ENCODE measurements at regions not wholly inside any gene's neighbourhood (a gene's known extent, or its start where the extent isn't known, plus 50 kb on each side); places are given as distances from the start of the nearest gene placed in this dataset.

DNA sequence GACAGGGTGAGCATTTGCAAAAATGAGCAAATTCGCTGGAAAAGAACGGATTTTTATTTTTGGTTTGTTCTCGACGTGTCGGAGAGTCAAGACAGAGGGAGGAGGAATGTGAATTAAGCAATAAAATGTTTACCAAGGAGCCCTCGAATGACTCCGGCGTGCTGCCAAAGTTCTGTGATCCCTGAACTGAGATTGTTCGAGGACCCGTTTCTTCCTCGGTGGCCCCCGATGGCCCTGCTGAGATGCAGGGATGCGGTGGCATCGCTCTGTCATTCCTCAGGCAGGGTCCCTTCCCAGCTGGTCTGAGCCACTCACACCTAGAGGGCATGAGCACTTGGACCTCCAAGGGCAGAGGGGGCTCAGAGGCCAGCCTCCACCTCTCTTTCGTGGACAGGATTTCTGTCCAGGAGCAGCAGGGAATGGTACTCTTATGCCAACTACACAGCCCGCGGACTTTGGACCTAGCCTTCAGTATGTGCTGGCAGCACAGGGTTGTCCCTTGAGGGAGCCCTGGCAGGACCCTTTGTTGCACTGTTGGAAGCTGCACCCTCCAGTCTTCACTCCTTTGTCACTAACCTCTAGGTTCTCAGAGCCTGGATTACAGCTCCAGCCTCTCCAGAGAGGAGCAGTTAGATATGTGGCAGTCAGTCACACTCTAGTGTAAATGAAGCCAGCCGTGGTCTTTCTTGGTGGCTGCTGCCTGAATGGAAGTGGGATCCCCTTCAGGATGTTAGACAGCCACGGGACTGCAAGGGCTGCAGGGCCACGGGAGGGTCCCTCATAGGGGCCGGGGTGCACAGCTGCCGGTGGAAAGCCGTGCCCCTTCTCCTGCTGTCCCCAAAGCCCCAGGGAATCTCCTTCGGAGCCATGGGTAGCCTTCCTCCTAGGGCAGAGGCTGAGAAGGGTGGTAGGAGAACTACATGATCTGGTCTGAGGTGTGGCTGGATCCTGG, 109.4 kb upstream of the ANO1 start:
- DNase-seq (ENCODE audit: low read depth in 2 of 2, low spot score in 1 of 2) = no peak

DNA sequence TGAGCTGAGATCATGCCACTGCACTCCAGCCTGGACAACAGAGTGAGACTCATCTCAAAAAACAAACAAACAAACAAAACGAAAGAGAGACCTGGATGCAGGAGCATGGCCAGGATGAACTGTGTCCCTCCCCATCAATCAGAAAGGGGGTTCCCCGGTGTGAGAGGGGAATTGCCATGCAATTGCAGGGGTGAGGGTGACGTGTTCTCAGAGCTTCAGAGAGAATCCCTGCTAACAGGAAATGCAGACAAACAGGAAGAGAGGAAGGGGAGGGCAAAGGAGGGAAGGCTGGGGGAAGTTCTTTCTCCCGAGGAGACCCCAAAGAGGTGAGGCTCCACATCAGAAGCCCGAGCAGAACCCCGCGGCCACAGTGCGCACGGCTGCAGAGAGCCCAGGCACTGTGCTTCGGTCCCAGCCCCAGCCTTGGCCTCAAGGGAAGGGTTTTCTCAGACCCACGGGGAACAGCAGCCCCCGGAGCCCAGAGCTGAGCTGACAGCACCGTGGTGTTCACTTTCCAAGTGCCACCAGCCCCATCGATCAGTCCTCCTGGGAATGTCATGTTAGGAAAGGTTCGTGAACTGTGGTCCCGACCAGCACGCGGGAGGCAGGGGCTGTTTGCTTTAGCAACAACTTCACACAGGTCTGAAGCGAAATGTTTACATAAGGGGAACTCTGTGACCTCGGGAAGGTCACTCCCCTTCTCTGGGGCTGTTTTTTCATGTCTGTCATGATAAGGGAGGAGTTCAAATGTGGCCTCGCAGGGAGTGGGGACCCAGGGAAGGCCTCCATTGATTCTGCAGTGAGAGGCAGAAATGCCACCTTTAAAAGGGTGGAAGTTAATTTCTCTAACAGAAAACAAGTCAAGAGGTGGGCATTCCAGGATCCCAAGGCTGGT, 108.0 kb upstream of the ANO1 start:
- DNase-seq (ENCODE audit: low read depth in 2 of 2, low spot score in 1 of 2) = no peak

DNA sequence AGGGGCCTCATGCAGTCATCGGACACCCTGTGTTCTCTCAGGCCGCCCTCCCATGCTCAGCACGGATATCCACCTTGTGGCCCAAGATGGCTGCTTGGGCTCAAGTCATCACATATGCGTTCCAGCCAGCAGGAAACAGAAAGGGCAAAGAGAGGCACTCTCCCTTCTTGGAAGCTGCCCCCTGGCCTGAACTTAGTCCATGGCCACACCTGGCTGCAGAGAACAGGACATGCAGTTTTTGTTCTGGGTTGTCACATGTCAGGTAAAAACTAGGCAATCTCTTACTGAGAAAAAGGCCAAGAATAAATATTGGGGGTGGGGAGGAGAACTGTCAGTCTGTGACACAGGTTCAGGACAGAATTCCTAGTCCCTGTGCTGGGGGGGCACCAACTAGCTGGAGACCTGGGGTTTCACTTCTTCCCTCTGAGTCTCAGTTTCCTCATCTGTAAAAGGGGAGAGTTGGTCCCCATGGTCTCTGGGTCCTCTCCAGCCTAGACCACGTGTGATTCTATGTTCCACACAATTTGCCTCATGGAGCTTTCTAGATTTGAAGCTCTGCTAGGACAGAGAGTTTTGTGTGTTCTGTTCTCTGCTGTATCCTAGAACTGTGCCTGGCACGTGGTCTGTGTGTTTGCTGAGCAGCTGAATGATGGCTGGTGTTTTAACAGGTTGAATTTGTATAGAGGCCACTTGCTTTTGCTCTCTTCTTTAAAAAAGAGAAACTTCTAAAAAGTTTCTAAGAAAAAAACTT, 107.2 kb upstream of the ANO1 start:
- no peak for DNase-seq (ENCODE audit: low read depth in 2 of 2, low spot score in 1 of 2)

GRCh38 chr11:69971741-69972140, 106.4 kb upstream of the ANO1 start:
- DNase-seq (ENCODE audit: low read depth in 2 of 2, low spot score in 1 of 2) = no peak

DNA sequence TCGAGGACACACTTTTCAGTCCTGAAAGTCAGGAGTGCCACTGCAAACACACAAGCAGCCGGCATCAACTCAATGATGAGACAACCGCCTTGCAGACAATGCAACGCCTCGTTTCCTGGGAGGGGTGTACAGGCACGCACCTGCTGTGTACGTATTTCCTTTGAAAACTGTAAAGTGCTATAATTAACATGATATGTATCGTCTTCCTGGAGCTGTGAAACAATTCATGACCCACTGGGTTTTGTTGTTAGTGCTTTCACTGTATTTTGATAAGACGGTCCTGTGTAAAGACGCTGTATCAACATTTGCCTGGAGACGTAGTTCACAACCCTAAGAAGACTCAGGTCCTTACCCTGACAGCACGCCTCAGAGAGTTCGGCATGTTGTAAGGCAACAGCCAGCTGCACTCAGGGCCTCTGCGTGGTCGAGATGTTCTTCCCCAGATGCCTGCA, 105.7 kb upstream of the ANO1 start:
- DNase-seq (ENCODE audit: low read depth in 2 of 2, low spot score in 1 of 2) = no peak

- DNase-seq (ENCODE audit: low read depth in 2 of 2, low spot score in 1 of 2) = no peak
These were observed 103.6 kb upstream of the ANO1 start for GRCh38 chr11:69974528-69974927.

- DNase-seq (ENCODE audit: low read depth in 2 of 2, low spot score in 1 of 2) = no peak
These were observed 102.3 kb upstream of the ANO1 start for GRCh38 chr11:69975822-69976221.

GRCh38 chr11:69976794-69977193, 101.3 kb upstream of the ANO1 start:
- no peak for DNase-seq (ENCODE audit: low read depth in 2 of 2, low spot score in 1 of 2)

DNA sequence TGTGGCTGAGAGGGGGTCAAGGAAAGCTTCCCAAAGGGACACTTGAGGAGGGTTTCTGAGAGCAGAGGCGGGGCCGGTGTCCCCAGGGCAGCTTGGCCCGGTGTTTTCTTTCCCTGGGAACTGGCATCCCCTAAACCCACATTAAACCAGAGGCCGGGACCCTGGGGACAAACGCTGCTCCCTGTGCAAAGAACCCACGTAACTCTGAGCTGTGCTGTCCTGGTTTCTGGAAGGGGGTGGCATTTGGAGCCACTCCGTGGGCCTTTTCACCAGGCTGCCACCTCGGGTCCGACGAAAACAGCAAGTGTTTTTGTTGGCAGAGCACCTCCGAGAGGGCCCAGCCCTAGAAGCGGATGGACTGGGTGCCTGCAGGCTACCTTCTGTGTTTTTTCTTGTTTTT, 100.2 kb upstream of the ANO1 start:
- DNase-seq (ENCODE audit: low read depth in 2 of 2, low spot score in 1 of 2) = no peak

GRCh38 chr11:69978841-69979614, 99.1 kb upstream of the ANO1 start:
- no peak for DNase-seq (ENCODE audit: low read depth in 2 of 2, low spot score in 1 of 2)

DNA sequence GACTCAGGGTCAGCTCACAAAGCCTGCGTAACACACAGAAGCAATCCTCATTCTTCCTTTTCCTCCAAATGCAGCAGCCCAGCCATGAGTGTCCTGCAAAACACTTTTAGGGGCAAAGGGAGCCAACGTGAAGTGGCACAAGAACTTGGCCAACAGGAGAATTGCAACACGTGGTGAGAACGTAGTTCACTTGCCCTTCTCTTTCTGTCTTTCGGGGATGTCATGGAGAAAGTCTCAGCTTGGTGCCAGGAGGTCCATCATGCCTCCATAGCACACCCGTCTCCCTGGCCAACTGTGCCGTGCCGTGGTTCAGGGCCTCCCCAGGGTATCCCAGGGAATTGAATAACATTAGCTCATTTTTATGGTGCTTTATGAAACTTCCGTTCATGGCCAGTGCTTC, 98.5 kb upstream of the ANO1 start:
- DNase-seq (ENCODE audit: low read depth in 2 of 2, low spot score in 1 of 2) = no peak

GRCh38 chr11:69981119-69981784, 96.9 kb upstream of the ANO1 start:
- no peak for DNase-seq (ENCODE audit: low read depth in 2 of 2, low spot score in 1 of 2)

DNA sequence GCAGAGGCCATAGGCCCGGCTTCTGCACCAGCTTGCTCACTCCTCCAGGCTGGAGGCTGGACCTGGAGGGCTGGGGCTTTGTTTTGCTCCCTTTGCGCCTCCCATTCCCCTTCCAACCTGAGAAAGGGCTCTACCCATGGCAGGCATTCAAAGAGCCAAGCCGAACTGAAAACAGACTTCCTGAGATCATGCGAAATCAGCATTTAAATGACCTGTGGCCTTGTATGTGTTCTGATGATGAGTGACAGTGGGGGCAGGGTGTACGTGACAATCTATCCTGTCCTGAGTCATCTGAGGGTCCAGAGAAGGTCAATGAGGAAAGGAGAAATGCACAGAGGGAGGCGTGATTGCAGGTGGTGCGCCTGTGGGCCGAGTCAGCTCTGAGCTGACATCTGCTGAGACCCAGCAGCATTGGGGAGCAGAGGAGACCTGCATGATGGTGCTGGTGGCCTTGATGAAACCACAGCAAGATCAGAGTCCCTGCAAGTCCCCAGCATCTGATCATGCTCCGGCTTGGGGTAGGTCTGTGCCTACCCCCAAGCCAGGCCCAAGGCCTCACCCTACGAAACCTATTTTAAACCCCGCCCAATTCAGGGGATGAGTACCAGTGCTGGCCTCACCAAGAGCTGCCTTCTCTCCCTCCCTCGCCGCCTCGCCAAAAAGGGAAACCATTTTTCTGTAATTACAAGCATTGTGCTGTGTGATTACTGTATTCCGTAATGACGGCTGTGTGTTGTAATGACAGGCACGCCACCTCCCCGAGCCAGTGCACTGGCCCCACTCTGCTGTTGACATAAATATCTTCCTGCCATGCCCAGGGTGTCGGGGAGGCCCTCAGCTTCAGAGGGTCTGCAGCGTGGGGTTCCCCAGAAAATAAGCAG, 95.2 kb upstream of the ANO1 start:
- no peak for DNase-seq (ENCODE audit: low read depth in 2 of 2, low spot score in 1 of 2)

GRCh38 chr11:69983571-69983877, 94.6 kb upstream of the ANO1 start:
- no peak for DNase-seq (ENCODE audit: low read depth in 2 of 2, low spot score in 1 of 2)

DNA sequence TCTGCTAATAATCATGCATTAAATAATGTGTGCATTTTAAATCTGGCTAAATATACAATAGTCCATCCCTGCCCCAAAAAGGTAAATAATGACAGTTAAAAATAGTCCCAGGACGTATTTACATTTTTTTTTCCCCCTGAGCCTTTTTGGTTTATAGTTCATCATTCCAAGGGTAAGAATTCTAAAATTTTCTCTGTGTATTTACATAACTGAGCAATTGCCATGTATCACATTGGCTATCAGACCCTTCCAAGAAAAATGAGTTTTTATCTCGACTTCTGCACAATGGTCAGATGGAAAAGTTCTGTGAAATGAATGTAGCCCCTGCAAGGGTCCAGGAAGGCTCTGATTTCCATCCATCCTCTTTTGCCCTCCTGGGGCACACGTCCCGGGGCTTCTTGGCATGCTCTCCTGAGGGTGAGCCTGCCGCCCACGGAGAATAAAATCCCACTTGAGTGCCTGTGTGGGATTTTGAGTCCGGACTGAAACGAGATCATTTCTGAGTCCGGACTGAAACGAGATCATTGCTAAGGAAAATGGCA, 94.1 kb upstream of the ANO1 start:
- no peak for DNase-seq (ENCODE audit: low read depth in 2 of 2, low spot score in 1 of 2)

DNA sequence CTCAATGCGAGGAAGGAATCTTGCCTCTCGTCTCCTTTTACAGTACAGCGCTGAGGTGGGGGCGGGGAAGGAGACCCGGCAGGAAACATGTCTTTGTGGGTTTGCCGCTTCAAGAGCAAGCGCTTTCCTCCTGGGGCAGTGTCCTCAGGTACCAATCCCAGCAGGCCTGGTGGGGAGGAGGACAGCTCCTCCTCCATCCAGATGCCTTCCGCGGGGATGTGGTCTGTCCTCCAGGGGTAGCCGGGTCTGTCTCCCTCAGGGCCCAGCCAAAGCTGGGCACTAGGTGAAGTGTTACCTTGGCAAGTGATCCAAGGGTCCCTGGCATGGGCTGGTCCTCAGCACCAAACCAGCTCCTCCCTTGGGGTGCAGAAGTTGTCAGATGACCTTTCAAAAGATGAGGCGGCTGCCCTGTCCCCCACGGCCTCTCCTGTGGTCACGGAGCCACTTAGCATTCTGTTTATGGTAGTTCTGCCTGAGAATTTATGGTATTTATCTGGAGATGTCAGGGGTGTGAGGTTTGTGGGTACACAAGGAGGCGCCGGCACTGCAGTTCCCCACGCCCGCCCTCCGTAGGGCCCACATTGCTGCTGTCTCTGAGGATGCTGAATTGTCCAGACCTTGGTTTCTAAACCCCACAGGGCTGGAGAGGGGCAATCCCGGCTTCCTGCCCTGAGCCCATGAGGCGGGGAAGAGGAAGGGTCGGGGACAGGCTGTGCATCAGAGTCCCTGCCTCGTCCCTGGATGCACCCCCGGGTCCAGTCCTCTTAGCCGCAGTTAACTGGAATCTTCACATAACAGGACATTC, 93.5 kb upstream of the ANO1 start:
- DNase-seq (ENCODE audit: low read depth in 2 of 2, low spot score in 1 of 2) = no peak

GRCh38 chr11:69985331-69985640, 92.8 kb upstream of the ANO1 start:
- no peak for DNase-seq (ENCODE audit: low read depth in 2 of 2, low spot score in 1 of 2)

All from stimulated activated CD8-positive, alpha-beta memory T cell treated with anti-CD3 and anti-CD28 coated beads, Interleukin-4, amount 100 ng/mL, for 4 hours (primary cell).